GM21723 (cell line): ENCODE measurements at regions not wholly inside any gene's neighbourhood (a gene's known extent, or its start where the extent isn't known, plus 50 kb on each side); places are given as distances from the start of the nearest gene placed in this dataset.
A peak's percentile ranks its signal among the peaks of the same experiment; 100 is the strongest.
"Not testable (repeated sequence)": the region's sequence is repeated elsewhere in the genome, so short reads cannot be mapped to it uniquely, and the experiment has no call there.

ENCODE experiments used
- ATAC-seq: cut with Tn5 transposase; IDR thresholded peaks from one replicate; pipeline ENCODE4 v1.9.1; 2021; ENCODE audit warnings: mild to moderate bottlenecking, moderate library complexity; ENCODE audit not compliant: unreplicated experiment

DNA sequence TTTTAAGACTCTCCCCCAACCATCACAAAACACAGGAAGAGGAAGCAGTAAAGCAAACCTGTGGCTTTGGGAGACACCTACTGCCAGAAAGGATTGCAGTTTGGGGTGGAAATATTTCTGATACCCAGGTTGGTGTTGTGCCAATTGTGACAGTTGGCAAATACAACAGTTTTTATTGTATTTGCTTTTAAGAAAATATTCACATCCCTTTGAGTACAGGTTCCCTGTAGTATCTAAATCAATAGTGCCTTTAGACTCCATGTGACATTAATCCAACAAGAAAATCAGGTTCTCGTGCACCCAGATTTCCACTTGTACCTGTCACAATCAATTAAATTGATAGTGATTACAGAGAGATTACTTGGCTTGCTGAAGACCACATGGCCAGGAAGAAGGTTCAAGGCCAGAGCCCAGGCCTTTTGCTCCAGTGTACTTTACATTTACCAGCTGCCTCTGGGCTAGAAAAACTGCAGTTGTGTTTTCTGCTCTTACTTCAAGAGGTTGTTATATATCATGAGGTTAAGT, 361.2 kb downstream of the ATP23 start:
- no peak for ATAC-seq

DNA sequence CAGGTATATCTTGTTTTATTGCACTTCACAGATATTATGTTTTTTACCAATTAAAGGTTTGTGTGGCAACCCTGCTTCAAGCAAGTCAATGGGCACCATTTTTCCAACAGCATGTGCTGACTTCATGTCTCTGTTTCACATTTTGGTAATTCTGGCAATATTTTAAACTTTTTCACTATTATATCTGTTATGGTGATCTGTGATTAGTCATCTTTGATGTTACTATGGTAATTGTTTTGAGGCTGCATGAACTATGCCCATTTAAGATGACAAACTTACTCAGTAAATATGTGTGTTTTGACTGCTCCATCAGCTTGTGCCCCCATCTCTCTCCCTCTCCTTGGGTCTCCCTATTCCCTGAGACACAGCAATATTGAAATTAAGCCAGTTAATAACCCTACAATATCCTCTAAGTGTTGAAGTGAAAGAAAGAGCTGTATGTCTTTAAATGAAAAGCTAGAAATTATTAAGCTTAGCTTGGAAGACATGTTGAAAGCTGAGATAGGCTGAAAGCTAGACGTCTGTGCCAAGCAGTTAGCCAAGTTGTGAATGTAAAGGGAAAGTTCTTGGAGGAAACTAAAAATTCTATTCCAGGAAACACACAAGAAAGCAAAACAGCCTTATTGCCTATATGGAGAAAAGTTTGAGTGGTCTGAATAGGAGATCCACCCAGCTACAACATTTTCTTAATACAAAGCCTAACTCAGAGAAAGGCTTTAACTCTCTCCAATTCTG, 365.1 kb downstream of the ATP23 start:
- ATAC-seq: no peak

DNA sequence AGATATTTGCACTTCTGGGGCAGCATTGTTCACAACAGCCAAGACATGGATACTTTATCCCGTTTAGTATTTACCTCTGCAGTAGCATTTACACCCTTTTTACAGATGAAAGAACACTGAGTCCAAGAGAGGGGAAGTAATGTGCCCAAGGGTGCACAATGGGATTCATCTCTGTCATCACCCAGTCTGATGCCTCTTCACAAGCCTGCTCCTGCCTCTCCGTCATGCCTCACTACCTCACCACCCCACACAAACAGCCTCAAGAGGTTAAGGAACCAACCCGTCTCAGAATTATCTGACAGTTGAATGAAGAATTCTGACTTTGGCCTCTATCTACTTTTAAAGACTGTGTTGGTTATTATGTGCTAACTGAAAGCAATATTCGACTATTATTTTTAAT, 368.4 kb downstream of the ATP23 start:
- no peak for ATAC-seq

DNA sequence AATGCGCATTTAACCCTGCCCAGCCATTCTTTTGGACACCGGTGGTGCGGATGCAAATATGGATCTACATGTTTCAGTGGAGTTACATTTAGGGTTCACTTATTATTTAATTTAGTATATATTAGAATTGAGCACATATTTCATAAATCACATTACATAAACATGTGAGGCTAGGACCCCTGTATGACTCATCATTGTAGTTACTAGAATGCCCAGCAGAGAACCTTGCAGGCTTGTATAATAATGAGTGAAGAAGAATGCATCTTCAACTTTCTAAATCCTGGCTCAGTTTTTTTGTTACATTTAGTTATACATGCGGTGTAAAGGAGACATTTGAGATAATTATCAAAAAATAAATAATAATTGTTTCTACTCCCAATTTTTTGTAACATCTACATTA, 369.0 kb downstream of the ATP23 start:
- ATAC-seq: no peak

DNA sequence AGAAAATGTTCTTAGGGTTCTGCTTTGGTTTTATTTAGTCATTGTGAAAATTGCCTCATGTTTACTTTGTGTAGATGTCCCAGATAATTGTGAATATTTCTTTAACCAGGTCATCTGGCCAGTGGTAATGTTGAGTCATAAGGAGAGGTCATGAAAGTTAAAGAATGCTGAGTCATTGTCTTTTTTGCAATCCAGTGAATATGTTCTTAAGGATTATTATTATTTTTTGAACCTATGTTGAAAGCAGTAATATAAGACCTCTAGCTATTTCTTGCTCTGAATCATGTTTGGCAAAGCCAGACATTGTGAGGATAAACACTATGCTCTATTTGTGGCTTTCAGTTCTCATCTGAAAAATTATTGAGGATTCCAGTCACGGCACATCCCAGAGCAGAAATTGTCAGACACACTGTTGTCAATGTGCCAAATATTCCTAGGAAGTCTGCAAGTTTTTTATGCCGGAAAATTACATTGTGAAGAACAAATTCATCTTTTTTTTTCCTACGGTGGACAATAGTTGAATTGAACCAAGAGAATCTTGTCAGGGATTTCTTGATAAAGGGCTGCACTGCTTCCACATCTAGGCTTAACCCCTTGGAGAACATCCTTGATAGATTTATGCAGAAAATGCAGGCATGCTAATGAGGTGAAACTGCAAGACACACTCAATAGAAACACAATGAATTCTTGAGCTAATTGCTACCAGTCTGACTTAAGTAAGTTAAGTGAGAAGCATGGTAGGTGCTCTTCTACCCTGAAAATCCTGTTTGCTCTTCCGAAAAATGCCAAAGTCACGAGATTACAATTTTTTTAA, 369.6 kb downstream of the ATP23 start:
- ATAC-seq: no peak

DNA sequence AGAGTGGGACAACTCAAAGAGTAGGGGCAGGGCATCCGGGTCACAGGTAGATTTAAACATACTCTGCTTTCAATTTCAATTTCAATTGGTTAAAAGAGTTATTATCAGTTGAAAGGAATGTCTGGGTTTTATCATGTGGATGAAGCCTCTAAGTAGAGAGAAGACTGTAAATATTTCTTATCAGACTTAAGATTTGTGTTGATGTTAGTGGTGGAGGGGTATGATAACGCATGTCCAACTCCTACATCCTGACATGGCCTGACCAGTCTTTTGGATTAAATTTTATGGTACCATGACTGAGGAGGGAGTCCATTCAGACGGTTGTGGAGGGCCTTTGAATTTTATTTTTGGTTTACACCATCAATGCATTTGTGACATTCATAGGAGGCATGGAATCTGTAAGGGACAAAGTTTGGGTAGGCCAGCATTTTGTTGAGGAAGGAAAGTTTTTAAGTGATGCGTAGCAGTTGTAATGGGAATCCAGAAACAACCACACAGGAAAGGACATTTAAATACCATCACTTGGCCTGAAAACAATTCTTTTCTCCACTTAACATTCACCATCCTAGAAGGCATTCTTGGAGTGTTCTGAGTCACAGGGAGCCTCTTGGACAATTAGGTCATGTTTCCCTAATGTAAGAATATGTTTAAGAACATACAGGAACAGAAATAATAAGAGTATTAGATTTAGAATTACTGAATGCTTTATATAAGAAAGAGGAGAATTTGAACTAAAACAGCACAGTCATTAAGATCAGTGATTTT, 371.9 kb downstream of the ATP23 start:
- ATAC-seq: no peak

DNA sequence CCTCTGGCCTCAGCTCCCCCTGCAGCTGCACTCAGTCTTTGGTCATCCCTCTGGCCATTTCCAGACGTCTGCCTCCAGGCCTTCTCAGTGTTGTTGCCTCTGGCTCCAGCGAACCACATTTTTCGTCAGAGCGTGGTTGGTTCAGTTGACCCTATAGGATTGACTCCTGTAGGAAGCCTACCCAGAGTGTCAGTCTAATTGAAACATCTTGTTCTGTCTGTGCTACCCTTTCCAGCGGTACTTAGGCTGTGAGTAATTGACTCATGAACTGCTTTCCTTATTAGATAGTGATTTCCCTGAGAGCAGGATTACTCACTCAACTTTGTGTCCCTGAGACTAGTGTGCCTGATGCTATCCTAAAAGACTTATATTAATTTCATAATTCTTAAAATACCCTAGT, 373.2 kb downstream of the ATP23 start:
- no peak for ATAC-seq

DNA sequence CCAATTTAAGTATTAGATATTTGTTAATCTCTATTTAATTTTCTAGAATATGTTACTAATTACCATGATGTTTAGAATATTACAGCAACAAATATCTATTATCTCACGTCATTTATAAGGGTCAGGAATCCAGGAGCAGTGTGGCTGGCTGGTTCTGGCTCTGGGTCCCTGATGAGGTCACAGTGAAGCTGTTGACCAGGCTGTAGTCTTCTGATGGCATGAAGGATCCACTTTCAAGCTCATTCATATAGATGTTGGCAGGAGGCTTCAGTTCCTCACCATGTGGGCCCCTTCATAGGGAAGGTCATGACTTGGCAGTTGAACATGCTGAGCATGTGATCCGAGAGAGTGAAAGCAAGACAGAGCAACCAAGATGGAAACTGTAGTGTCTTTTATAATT, 375.6 kb downstream of the ATP23 start:
- no peak for ATAC-seq

DNA sequence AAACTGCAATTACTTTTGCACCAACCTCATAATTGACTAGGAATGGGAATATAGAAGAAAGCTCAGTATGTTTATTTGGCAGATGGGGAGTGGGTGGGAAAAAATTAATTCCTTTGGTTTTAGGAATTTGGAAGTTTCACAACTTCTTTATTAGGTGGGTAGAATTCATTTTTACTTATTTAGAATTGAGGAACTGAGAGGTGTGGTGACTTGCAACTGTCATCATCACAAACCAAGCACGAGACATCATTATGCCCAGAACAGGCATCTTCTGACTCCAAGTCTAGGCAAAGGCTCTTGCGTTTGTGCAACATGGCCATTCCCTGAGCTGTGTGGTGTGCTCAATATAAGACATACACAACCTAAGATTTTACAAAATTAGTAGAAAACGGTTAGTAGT, 380.0 kb downstream of the ATP23 start:
- ATAC-seq: peak; percentile 83

DNA sequence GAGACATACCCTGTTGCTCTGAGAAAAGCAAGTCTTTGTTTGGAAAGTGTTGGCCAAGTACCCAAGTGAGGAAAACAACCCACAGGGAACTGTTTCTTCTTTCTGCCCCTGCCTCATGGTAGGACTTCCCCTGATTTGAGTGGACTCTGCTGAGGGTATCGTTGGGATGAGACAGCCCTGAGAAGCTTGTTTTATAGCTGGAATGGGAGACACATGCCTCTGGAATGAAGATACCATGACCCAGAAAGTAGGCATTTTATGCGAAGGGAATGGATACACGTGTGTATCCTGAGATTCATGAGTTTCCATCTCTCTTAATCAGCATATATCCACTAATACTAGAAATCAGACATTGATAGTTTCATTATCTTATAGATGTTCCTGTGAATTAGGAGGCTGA, 382.3 kb downstream of the ATP23 start:
- no peak for ATAC-seq

DNA sequence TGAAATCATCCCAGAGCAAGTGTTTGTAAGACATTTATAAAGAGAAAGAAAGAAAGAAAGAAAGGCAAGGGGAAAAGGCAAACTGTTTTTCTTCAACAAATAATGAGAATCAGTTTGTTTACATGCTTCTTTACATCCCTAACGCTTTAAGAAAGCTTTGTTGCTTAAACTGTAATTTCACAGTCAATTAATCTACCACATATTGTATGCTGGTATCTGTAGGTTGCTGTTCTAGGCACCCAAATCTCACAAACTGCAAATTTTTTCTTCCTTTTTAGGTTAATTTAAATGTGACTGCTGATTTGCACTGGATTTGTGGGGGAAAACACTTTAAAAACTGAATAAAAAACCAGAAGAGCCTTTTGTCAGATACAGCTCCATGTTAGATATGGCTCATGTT, 384.2 kb downstream of the ATP23 start:
- ATAC-seq: no peak

DNA sequence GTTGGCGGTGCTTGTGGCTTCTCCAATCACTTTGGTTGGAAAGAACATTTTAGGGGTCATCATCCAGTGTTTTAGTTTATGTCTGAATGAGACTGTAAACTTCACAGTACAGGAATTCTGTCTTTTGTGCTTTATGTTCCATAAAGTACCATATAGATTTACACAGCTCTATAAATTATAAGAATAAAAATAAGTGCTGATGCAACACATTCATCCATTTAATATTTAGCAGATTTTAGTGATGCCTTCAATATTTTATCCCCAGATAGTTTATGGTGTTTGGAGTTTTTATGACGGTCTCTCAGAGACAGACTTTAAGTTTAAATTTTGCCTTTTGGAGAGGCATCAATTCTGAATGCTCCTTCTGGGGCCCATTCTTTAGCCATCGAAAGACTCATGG, 385.2 kb downstream of the ATP23 start:
- no peak for ATAC-seq

DNA sequence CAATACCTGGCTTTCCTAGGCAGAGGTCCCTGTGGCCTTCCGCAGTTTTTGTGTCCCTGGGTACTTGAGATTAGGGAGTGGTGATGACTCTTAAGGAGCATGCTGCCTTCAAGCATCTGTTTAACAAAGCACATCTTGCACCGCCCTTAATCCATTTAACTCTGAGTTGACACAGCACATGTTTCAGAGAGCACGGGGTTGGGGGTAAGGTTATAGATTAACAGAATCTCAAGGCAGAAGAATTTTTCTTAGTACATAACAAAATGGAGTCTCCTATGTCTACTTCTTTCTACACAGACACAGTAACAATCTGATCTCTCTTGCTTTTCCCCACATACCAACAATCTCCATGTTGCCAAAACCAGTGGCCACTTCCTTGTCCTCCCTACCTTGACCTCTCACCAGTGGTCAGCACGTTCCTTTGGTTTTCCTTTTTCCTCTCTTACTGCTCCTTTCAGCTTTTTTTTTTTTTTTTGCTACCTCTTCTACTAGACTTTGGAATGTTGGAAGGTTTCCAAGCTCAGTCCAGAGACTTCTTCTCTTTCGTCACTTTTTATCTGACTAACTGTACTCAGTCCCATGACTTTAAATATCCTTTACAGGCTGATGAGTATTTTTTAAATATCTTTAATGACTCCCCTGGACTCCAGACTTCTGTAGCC, 395.3 kb downstream of the ATP23 start:
- not testable (repeated sequence) for ATAC-seq

DNA sequence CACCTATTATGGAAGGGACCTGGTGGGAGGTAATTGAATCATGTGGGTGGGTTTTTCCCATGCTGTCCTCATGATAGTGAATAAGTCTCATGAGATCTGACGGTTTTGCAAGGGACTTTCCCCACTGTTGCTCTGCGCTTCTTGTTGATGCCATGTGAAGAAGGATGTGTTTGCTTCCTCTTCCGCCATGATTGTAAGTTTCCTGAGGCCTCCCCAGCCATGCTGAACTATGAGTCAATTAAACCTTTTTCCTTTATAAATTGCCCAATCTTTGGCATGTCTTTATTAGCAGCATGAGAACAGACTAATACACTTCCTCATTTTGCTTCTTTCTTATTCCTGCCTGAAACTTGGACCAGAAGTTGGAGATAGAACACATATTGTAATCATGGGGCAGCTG, 396.2 kb downstream of the ATP23 start:
- not testable (repeated sequence) for ATAC-seq

DNA sequence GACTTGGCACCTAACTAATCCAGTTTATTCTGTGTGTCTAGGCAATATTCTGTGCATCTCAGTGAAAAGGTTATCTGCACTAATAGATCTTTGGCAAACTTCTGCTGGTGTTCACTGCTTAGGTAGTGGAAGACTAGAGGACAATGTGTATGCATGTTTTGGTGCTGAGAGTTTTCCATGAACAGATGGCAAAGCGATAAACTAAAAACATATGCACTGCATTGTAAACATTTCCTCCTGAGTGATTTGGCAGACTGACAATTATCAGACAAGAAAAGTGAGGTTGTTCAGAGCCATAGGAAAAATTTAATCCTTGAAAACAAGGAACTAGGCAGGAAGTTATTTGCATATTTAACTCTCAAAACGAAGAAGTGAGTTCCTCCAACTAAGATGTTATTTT, 400.4 kb downstream of the ATP23 start:
- no peak for ATAC-seq

DNA sequence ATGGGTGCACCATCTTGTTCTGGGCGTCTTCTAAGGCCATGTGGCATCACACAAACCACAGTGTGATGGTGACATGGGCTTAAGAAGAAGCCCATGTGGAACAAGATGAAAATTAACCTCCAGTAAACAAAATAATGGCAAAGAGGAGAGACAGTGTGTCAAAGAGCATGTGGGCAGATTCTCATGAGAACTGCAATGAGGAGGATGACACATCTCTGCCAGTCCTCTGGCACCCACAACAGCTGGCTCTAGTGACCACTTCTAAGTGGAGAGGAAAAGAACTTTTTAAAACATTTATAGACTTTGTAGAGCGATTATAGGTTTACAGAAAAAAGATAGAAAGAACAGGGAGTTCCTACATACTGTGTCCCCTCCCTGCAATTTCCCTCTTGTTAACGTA, 401.4 kb downstream of the ATP23 start:
- no peak for ATAC-seq

DNA sequence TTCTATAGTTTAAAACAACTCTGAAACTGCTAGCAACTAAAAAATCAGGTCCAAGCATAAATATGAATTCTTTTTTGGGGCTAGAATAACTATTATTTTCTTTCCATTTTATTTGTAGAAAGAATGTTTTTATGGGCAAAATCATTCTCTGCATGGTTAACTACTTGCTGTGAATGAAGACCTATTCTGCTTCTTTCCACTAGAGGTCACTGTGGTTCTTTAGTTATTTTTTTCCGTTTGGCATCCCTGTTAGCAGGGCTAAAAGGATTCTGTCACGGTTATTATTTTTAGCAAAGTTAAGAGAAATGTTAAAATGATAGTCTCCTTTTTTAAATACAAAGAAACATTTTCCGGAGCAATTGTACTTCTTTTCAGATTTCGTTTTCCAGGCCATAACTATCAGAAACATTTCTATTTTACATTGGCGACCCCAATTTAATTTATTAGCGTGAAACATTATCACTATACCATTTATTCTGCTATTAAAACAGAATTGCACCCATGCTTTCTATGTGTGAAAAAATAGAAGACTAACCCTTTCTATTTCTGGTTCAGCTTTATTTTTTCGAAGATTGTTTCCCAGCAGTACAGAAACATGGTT, 404.8 kb downstream of the ATP23 start:
- ATAC-seq: peak; percentile 84

DNA sequence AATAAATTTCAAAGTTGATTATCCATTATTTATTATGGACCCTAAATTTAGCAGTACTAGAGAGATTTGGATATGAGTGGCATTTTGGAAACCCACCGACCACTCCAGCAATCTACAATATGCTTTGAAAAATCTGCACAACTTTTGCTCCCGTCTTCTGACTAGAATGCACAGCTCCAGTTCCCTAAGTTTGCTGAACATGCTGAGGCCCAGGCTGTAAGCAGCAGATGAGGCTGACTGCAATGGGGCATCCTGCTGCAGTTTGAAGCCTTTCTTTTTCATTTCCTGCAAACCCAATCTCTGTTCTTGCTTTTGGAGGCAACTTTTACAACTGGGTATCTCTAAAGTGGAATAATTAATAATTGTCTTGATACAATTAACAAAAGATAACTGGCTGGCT, 405.8 kb downstream of the ATP23 start:
- no peak for ATAC-seq

DNA sequence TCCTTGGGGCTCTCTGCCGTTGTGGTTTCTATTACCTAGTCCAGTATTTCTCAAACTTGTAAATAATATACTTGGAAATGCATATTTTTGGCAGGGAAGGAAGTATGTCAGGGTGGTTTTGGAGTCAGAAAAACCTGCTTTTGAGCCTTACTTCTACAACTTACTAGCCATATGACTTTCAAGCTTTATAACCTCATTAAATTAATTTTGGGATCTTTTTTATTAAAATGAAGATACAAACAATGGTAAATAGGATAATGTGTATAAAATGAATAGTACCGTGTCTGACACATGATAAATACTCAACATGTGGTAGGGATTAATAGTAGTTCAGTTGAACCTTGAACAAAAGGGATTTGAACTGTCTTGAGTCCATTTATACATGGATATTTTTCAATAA, 406.3 kb downstream of the ATP23 start:
- ATAC-seq: no peak

DNA sequence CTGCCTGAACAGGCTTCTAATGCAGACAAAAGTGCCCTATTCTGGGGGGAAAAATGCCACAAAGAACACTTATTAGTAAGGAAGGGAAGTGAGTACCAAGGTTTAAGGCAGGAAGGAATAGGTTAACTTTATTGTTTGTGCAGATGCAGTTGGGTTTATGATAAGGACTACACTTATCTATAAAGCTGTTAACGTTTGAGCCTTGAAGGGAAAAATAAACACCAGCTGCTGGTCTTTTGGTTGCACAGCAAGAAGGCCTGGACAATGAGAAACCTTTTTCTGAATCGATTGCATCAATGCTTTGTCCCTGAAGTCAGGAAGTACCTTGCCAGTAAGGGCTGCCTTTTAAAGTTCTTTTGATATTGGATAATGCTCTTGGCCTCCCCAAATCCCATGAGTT, 407.8 kb downstream of the ATP23 start:
- no peak for ATAC-seq

DNA sequence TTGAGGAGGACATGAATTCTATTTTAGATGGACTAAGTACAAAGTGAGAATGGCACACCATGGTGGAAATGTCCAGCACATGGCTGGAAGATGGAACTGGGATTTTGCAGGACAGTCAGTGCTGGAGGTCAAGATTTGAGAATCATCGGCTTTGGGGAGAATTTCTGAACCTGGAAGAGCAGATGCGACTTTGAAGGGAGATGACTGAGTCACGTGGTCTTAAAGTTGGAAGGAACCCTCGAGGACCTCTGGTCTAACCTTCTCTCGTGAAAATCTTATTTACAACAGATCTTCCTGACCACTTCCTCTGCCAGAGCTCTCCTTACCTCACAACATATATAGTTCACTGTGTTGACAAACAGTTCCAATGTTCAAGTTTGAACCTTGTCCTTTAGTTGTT, 415.4 kb downstream of the ATP23 start:
- ATAC-seq: no peak
